Stimulated activated CD4-positive, alpha-beta T cell treated with anti-CD3 and anti-CD28 coated beads, Interleukin-15, amount 100 ng/mL, for 1 hour (primary cell): ENCODE measurements at regions not wholly inside any gene's neighbourhood (a gene's known extent, or its start where the extent isn't known, plus 50 kb on each side); places are given as distances from the start of the nearest gene placed in this dataset.
A peak's percentile ranks its signal among the peaks of the same experiment; 100 is the strongest.

Experiments
- DNase-seq, 2 donors: peaks; one replicate each; pipeline ENCODE4 v3.0.0-alpha.2; 2020; ENCODE audit warnings: low read depth in 1 of 2, low spot score in 1 of 2

GRCh38 chr14:53553221-53553620, 400.1 kb upstream of the DDHD1 start:
- no peak for DNase-seq

GRCh38 chr14:53551862-53552261, 398.7 kb upstream of the DDHD1 start:
- DNase-seq, result no peak

DNA sequence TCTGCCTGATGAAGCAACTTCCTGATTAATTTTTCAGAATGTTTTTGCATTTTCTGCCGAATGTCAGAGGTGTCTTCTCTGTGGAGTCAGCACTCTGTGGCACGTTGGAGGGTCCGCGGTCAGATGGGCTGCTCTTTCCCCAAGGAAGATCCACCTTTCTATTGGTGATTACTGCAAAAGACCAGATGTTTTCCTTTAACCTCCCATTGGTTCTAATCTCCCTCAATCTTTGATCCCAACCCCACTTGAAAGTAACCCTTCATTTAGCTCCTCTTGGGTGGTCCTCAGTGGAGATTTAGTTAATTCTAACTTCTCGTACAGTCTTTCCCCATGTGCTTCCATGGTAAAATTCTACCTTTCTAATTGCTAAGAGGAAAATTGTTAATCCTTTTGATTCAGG, 397.7 kb upstream of the DDHD1 start:
- DNase-seq, result no peak

DNA sequence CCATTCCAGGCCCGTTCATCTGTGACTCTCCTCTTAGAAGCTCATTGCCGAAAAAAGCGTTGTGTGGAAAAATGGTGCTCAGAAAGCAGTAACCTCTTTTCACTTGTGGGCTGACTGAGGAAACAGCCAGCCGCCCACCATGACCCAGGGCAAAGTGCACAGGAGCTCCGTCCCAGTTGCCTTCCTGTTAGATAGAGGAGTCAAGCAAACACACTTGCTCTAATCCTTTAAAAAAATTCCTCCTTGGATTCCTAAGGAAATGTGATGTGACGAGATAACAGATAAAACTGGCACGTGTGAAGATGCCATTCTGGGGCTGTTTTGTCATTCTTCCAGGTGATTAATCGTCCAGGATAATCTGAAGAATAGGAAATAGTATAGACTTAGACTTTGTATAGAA, 396.8 kb upstream of the DDHD1 start:
- no peak for DNase-seq

DNA sequence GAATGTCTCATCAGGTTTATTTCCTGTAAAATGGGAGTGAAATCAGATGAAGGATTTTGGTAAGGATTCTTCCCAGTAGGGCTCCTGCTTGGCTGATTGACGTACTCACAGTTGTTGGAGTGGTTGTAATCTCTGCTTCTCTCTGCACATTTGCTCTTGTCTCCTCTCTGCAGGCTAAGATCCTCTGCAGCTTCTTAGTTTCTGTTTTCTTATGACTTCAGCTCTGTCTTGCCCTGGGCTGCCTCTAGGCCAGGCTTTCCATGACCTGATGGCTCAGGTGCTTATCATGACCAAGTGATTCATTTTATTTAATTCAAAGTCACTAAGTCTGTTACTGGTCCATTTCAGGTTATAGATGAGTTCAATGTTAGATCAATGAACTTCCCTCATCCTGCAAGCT, 394.5 kb upstream of the DDHD1 start:
- DNase-seq, result no peak

DNA sequence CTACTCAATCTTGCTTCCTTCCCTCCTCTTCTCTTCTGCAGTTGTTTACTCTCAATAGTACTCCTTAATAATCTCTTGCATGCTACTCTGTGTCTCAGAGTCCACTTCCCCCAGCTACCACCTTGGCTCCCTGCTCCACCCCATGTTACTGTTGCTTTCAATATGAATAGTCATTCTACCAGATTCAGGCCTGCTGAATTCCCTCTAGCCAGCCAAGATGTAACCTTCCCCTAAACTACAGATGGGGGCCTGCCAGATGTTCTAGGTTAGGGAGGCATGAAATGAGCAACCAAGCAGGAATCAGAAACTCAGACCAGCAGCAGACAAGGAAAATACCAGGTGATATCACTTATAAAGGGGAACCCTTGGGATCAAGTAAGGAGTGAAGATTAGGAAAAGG, 392.1 kb upstream of the DDHD1 start:
- DNase-seq, result no peak

- no peak for DNase-seq
Measured at GRCh38 chr14:53542732-53543131, 389.6 kb upstream of the DDHD1 start.

DNA sequence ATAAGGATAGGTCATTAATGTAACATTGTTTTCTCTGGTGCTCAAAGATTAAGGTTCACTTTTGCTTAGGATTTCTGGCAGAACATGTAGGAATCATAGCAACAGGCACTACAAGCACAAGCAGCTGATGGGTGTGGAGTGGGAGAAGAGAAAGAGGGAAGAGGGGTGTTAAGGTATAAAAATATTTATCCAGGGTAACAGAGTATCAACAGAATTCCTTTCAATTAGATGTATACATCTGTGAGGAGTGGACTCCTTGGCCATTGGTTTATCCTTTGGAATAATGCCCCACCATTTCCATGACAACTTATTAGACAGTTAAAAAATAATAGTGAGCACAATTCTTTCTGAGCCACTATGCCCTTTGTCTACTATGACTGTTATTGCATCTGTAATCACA, 388.3 kb upstream of the DDHD1 start:
- no peak for DNase-seq

GRCh38 chr14:53539489-53540126, 386.5 kb upstream of the DDHD1 start:
- DNase-seq, result peak in 1 of 2 donors; percentile 7

GRCh38 chr14:53538316-53538881, 385.3 kb upstream of the DDHD1 start:
- no peak for DNase-seq

DNA sequence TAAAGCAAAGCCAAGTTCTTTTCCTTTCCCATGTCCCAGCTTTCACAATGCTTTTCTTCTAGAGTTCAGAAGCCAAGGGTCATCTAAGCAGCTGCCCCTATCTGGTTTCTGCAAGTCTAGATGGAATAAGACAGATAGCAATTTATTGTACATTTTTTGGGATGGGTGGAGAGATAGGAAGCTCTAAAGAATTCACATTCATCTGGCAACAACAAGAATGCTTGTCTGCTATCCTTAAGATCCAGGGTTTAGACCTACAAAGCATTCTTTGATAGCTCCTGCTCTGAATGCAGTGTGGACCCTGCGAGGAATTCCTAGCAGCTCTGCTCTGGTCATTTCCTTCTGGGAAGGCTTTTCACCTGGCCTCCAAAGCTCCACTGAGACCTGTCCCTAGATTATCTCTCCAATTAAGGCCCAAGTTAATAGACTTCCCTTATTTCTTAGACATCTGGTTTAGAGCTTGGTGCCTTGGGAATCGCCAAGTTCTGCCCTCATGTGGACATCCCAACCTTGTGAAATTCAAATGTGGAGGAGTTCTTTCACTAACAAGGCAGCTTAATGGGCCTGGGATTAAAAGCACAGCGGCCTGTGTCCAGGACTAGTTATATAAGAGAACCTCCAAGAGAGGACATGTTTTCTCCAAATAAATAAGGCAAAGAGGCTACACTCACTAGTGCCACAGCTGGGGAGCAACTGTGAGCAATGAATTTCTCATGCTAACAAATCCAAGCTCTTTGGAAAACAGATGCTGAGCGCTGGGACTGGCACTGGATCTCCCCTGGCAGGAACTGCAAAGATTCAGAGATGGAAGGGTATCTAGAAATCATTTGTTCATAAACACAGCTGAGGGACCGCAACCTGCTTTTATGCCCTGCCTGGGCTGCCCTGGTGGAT, 384.5 kb upstream of the DDHD1 start:
- no peak for DNase-seq

- DNase-seq, result no peak
Measured at GRCh38 chr14:53536446-53536845, 383.3 kb upstream of the DDHD1 start.

GRCh38 chr14:53534841-53535240, 381.7 kb upstream of the DDHD1 start:
- DNase-seq, result no peak

DNA sequence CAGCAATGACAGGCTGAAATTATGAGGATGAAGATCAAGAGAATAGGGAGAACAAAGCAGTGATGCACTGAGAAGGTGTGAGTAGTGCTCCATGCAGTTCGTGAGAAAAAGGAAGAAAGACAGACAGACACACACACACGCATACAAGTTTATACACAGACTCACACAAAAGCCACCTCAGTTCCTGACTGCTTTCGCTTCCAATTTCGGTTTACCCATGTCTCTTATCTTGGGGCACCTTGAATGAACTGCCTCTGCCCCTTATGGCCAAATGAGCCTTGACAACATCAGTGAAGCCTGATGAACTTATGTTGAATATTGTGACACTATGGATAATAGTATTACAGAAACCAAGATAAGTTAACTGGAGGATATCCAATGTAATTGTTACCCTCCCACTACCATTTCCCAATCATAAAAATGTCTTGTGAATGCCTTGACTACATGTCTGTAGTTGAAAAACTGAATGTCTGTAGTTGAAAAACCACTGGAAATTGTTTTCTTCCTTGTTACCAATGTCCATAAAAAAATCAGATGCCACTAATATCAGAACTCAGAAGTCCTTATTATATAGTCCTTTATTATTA, 380.4 kb upstream of the DDHD1 start:
- no peak for DNase-seq

DNA sequence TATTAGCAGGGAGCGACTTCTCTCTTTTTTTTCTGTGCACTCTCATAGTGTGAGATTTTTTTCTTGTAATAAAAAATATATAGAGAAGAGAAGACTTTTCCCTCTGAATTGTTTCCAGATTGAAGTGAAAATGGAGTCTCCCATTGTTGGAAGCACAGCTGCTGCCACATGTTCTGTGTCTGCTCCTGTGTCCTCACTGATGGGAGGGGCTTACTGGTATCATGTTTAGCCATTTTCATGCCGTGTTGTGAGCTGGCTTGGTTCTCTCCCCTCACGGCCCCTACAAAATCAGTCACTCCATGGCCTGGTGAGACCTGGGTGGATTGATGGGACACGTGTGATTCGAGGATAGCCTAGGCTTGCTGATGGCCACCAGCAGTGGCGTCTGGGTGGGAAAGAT, 379.7 kb upstream of the DDHD1 start:
- DNase-seq, result no peak

DNA sequence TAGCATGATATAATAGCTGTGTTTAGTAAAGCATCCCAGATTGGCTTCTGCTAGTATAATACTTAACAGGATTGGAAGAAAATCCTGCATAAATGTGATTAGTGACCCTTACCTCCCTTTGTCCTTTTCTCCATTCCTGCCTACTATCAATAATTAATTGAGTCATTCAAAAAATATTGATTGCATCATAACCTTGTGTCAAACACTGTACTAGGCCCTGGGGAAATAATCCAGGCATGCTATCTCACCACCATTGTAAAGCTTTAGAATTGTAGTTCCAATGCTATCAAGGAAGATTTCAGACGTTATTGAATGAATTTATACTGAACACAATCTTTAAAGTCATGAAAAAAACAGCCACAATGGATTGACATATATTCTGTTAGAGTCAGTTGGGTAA, 378.6 kb upstream of the DDHD1 start:
- no peak for DNase-seq

DNA sequence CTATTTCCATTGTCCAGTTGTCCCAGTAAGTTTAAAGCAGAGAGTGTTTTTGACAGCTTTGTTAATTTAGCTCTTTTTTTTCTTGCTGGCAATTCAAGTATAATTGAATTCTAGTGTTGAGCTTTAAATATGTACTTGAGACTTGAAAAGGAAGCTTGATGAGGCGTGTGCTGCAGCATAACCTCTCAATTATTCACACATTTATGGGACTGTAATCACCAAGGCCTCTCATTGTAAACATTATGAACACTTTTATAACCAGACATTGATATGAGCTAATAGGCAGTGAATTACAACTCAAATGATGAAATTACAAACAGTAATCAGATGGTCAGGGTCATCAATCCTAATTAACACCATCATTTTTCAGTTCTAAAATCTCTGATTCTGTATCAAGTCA, 378.0 kb upstream of the DDHD1 start:
- no peak for DNase-seq

GRCh38 chr14:53529519-53529918, 376.4 kb upstream of the DDHD1 start:
- DNase-seq, result no peak

GRCh38 chr14:53528185-53528671, 375.1 kb upstream of the DDHD1 start:
- DNase-seq, result no peak

DNA sequence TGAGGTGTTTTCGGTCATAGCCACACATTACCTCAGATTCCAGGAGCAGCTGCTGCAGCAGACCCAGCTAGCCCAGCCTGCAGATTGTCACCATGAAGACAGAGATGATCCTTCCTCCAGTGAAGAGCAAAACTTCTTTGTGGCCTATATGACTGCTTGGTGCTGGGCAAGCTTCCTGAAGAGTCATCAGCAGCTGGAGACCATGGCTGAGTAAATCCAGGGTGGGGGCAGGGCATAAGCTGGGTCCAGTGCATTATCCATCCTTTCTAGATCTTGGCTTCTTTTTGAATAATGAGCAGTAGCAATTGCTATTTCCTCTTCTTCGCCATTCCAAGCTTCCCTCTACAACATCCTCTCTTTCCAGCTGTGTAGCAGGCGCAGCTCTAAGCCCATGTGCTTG, 373.1 kb upstream of the DDHD1 start:
- no peak for DNase-seq

DNA sequence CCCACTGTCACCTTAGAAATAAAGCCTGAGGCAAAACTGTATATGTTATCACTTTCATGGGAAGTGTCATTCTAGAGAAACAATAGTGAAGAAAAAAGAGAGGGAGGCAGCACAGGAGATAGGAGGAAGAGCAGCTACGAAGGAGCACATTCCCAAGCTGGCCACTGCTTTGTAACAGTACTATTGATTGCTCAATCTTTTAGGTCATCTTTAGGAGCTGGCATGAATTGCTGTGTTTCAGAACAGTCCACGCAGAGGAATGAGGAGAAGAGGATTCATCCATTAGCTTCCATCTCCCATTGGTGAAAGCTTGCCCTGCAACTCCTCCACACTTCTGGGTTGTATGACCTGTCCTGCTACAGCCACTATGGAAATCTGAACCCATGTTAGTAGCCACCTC, 372.5 kb upstream of the DDHD1 start:
- DNase-seq, result no peak

- DNase-seq, result no peak
Measured at GRCh38 chr14:53524391-53524790, 371.3 kb upstream of the DDHD1 start.
